BJ (cell line): ENCODE measurements at regions not wholly inside any gene's neighbourhood (a gene's known extent, or its start where the extent isn't known, plus 50 kb on each side); places are given as distances from the start of the nearest gene placed in this dataset.

ENCODE experiments used
- CTCF ChIA-PET: fragments of 350-600 bp; formaldehyde crosslinking; extraction: SDS; loops from one replicate; lab custom pipeline; 2021; ENCODE audit warnings: antibody characterized with exemption, inconsistent platforms; lab: Yijun Ruan, JAX
- POLR2A ChIA-PET: fragments of 300-600 bp; sonication (Branson Sonifier 250); formaldehyde crosslinking; extraction: SDS; loops from one replicate; lab custom pipeline; 2021; ENCODE audit warnings: antibody characterized with exemption; lab: Charles Lee
- DNase-seq: peaks from one replicate; pipeline ENCODE4 v3.0.0-alpha.2; 2011; ENCODE audit warnings: low read depth
- H3K27me3 ChIP-seq: 2 replicates; pipeline ENCODE4 v1.6.0; 2011; ENCODE audit warnings: low read length; ENCODE audit not compliant: control insufficient read depth, insufficient read depth
- H3K36me3 ChIP-seq: 2 replicates; pipeline ENCODE4 v1.5.1; 2011; ENCODE audit warnings: low read length; ENCODE audit not compliant: control insufficient read depth, insufficient read depth
- H3K4me3 ChIP-seq: 2 replicates; pipeline ENCODE4 v1.5.1; 2011; ENCODE audit warnings: low read depth, mild to moderate bottlenecking, control low read depth, low read length
- CTCF ChIP-seq: IDR thresholded peaks from 2 replicates; pipeline ENCODE4 v1.5.1; 2011; ENCODE audit warnings: low read depth, mild to moderate bottlenecking, control low read depth, inconsistent platforms, low read length, moderate library complexity; ENCODE audit not compliant: insufficient read depth

GRCh38 chr10:120266022-120266421 is 191.0 kb upstream of the PLPP4 start:
- Histone ChIP-seq H3K27me3 (no peaks in the 10 kb centered on the region), H3K36me3 (no peaks in the 10 kb centered on the region), H3K4me3 (no peak overlapping the region)
- ChIA-PET CTCF (no interaction called here), POLR2A (no interaction called here)
- no peak for DNase-seq
- TF ChIP-seq CTCF: no peak

GRCh38 chr10:120270906-120271305 is 186.1 kb upstream of the PLPP4 start:
- Histone ChIP-seq H3K36me3 (no peaks in the 10 kb centered on the region), H3K27me3 (no peaks in the 10 kb centered on the region), H3K4me3 (no peak overlapping the region)
- no peak for DNase-seq
- no peak for TF ChIP-seq CTCF
- POLR2A ChIA-PET: no interaction called here
- CTCF ChIA-PET: no interaction called here

- ChIA-PET POLR2A (no interaction called here), CTCF (no interaction called here)
- Histone ChIP-seq H3K36me3 (no peaks in the 10 kb centered on the region), H3K4me3 (no peak overlapping the region), H3K27me3 (no peaks in the 10 kb centered on the region)
- no peak for DNase-seq
- TF ChIP-seq CTCF: no peak
These were observed 185.3 kb upstream of the PLPP4 start for GRCh38 chr10:120271696-120272095.

GRCh38 chr10:120272350-120272749 is 184.7 kb upstream of the PLPP4 start:
- ChIA-PET CTCF (no interaction called here), POLR2A (no interaction called here)
- Histone ChIP-seq H3K4me3 (no peak overlapping the region), H3K36me3 (no peaks in the 10 kb centered on the region), H3K27me3 (no peaks in the 10 kb centered on the region)
- no peak for DNase-seq
- no peak for TF ChIP-seq CTCF

GRCh38 chr10:120278069-120278468 is 179.0 kb upstream of the PLPP4 start:
- Histone ChIP-seq H3K27me3 (no peaks in the 10 kb centered on the region), H3K4me3 (no peak overlapping the region), H3K36me3 (no peaks in the 10 kb centered on the region)
- CTCF ChIA-PET: no interaction called here
- no peak for TF ChIP-seq CTCF
- no peak for DNase-seq
- POLR2A ChIA-PET: no interaction called here

GRCh38 chr10:120279196-120279595 is 177.8 kb upstream of the PLPP4 start:
- Histone ChIP-seq H3K4me3 (no peak overlapping the region), H3K36me3 (no peaks in the 10 kb centered on the region), H3K27me3 (no peaks in the 10 kb centered on the region)
- DNase-seq: no peak
- no peak for TF ChIP-seq CTCF
- ChIA-PET POLR2A (no interaction called here), CTCF (no interaction called here)
